DND-41 (cell line): ENCODE measurements at regions not wholly inside any gene's neighbourhood (a gene's known extent, or its start where the extent isn't known, plus 50 kb on each side); places are given as distances from the start of the nearest gene placed in this dataset.

Experiments
- CTCF ChIP-seq: IDR thresholded peaks from 2 replicates; pipeline ENCODE4 v1.5.1; 2012; ENCODE audit warnings: borderline replicate concordance, low read length, moderate library complexity, mild to moderate bottlenecking; ENCODE audit not compliant: poor library complexity, severe bottlenecking; ENCODE audit errors: extremely low read depth
- EZH2 ChIP-seq: IDR thresholded peaks from 3 replicates; pipeline ENCODE4 v1.6.1; 2012; ENCODE audit warnings: borderline replicate concordance, low read depth, mild to moderate bottlenecking, moderate library complexity, low read length, inconsistent platforms; ENCODE audit not compliant: severe bottlenecking

- TF ChIP-seq CTCF, result peak; percentile 13
- TF ChIP-seq EZH2, result no peak
These were observed 84.1 kb downstream of the TSN start for GRCh38 chr2:121839584-121839983.
